Ishikawa (cell line): ENCODE measurements at regions not wholly inside any gene's neighbourhood (a gene's known extent, or its start where the extent isn't known, plus 50 kb on each side); places are given as distances from the start of the nearest gene placed in this dataset.

Source experiments
- CEBPB ChIP-seq: IDR thresholded peaks from 2 replicates; pipeline ENCODE4 v1.6.1; 2012
- CREB1 ChIP-seq: IDR thresholded peaks from 2 replicates; pipeline ENCODE4 v1.6.1; 2012; ENCODE audit warnings: low read depth
- EGR1 ChIP-seq: IDR thresholded peaks from 2 replicates; pipeline ENCODE4 v1.6.1; 2012
- EP300 ChIP-seq: IDR thresholded peaks from 2 replicates; pipeline ENCODE4 v1.6.1; 2012; ENCODE audit warnings: borderline replicate concordance
- FOXM1 ChIP-seq: IDR thresholded peaks from 2 replicates; pipeline ENCODE4 v1.6.1; 2012; ENCODE audit warnings: low read depth, borderline replicate concordance
- MAX ChIP-seq: IDR thresholded peaks from 2 replicates; pipeline ENCODE4 v1.6.1; 2012
- NFIC ChIP-seq: IDR thresholded peaks from 2 replicates; pipeline ENCODE4 v1.6.1; 2012
- RAD21 ChIP-seq: IDR thresholded peaks from 2 replicates; pipeline ENCODE4 v1.6.1; 2012; ENCODE audit warnings: low read depth
- REST ChIP-seq: IDR thresholded peaks from 2 replicates; pipeline ENCODE4 v1.6.1; 2012; ENCODE audit warnings: low read depth, mild to moderate bottlenecking
- TAF1 ChIP-seq: IDR thresholded peaks from 2 replicates; pipeline ENCODE4 v1.6.1; 2012; ENCODE audit warnings: low read depth, mild to moderate bottlenecking
- TCF12 ChIP-seq: IDR thresholded peaks from 2 replicates; pipeline ENCODE4 v1.6.1; 2012; ENCODE audit warnings: low read depth
- TEAD4 ChIP-seq: IDR thresholded peaks from 2 replicates; pipeline ENCODE4 v1.6.1; 2012
- YY1 ChIP-seq: IDR thresholded peaks from 2 replicates; pipeline ENCODE4 v1.6.1; 2012; ENCODE audit warnings: low read depth
- ZBTB7A ChIP-seq: IDR thresholded peaks from 2 replicates; pipeline ENCODE4 v1.6.1; 2012; ENCODE audit warnings: low read depth
- TF ChIP-seq, protein P1 (sequence below): IDR thresholded peaks from 2 replicates; pipeline ENCODE4 v1.6.1; 2012

- TF ChIP-seq CREB1 (no peak), CEBPB (no peak), REST (no peak), NFIC (no peak), TCF12 (no peak), EP300 (no peak), FOXM1 (no peak), YY1 (no peak), EGR1 (no peak), TAF1 (no peak), TEAD4 (no peak), ZBTB7A (no peak), RAD21 (no peak), MAX (no peak)
- TF ChIP-seq, protein P1, sequence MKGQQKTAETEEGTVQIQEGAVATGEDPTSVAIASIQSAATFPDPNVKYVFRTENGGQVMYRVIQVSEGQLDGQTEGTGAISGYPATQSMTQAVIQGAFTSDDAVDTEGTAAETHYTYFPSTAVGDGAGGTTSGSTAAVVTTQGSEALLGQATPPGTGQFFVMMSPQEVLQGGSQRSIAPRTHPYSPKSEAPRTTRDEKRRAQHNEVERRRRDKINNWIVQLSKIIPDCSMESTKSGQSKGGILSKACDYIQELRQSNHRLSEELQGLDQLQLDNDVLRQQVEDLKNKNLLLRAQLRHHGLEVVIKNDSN, result no peak
These were observed 288.2 kb upstream of the CHST9 start for GRCh38 chr18:27473318-27473717.

DNA sequence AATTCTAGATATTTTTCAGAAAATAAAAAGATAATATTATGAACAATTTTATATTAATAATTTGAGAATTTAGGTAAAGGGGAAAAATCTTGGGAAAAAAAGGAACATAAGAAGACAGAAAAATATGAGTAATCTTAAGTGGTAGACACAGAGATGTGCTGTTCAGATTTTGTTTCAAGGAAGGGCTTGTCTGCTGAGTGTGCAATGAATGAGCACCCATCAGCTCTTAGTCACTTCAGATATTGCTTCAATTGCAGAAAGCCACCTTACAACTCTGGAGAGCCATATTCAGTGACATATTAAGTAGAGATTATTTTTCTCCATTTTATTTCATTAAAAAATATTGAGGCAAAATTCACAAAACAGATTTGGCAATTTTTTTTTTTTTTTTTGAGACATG is 282.0 kb upstream of the CHST9 start:
- TF ChIP-seq NFIC, result no peak
- no peak for TF ChIP-seq TCF12
- no peak for TF ChIP-seq ZBTB7A
- no peak for TF ChIP-seq REST
- no peak for TF ChIP-seq CEBPB
- no peak for TF ChIP-seq YY1

DNA sequence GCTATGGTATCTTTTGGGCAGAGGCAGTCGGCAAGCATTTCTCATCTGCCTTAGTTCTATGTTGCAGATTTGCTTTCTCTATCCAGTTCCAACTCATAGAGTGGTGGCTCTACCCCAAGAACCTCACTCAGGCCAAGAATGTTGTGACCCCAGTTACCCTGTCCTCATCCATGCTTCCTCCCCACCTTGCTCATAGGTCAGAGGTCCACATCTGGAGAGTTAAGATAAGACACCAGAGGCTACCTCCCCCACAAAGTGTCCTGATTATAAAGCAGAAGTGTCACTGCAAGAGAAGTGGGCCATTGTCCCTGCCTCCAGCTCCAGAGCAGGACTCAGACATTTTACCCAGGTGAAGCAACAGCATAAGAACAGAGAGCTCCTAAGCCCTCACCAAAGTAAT is 276.8 kb upstream of the CHST9 start:
- TF ChIP-seq REST (no peak), RAD21 (no peak), TAF1 (no peak), CEBPB (no peak), TCF12 (no peak), TEAD4 (no peak), EP300 (no peak), YY1 (no peak), CREB1 (no peak), NFIC (no peak), FOXM1 (no peak)
- TF ChIP-seq, protein P1, result no peak

- TF ChIP-seq TCF12 (no peak), CREB1 (no peak), ZBTB7A (no peak), EP300 (no peak), TEAD4 (no peak), TAF1 (no peak), REST (no peak), NFIC (no peak), RAD21 (no peak), EGR1 (no peak), MAX (no peak), YY1 (no peak), FOXM1 (no peak), CEBPB (no peak)
- TF ChIP-seq, protein P1, result no peak
These were observed 264.0 kb upstream of the CHST9 start for GRCh38 chr18:27449104-27449503.
